A673 (cell line): ENCODE measurements at regions not wholly inside any gene's neighbourhood (a gene's known extent, or its start where the extent isn't known, plus 50 kb on each side); places are given as distances from the start of the nearest gene placed in this dataset.

Experiments
- BruUV-seq: library from RNA; stranded (reverse); fragments of 400-500 nt; replicated peaks from 2 replicates; lab custom pipeline; 2021; lab: Mats Ljungman, UMichigan
- CTCF ChIA-PET: fragments of 300-600 bp; sonication (Branson Sonifier 250); formaldehyde crosslinking; loops from one replicate; lab custom pipeline; 2022; ENCODE audit warnings: antibody characterized with exemption; lab: Charles Lee
- POLR2A ChIA-PET: fragments of 300-600 bp; sonication (Branson Sonifier 250); formaldehyde crosslinking; loops from one replicate; lab custom pipeline; 2022; ENCODE audit warnings: antibody characterized with exemption; ENCODE audit not compliant: low non-redundant PET; lab: Charles Lee
- DNase-seq: peaks from one replicate; pipeline ENCODE4 v3.0.0-alpha.2; 2015; ENCODE audit warnings: low spot score
- H3K27ac ChIP-seq: fragments of 200-600 bp; sonication (generic); 2 replicates; pipeline ENCODE4 v1.5.1; 2016; ENCODE audit warnings: mixed run types, low read depth, mild to moderate bottlenecking, mixed read lengths, antibody characterized with exemption, low read length; ENCODE audit not compliant: poor library complexity, severe bottlenecking
- H3K27me3 ChIP-seq: fragments of 200-600 bp; sonication (generic); replicated peaks from 2 replicates; pipeline ENCODE4 v1.6.1; 2017; ENCODE audit warnings: mixed run types, low read depth, mild to moderate bottlenecking, mixed read lengths, antibody characterized with exemption, low read length; ENCODE audit not compliant: insufficient read depth, poor library complexity
- H3K36me3 ChIP-seq: fragments of 200-600 bp; sonication (generic); 2 replicates; pipeline ENCODE4 v1.6.1; 2016; ENCODE audit warnings: mixed run types, mild to moderate bottlenecking, mixed read lengths, antibody characterized with exemption, low read length; ENCODE audit not compliant: insufficient read depth, poor library complexity, severe bottlenecking
- H3K4me1 ChIP-seq: fragments of 200-600 bp; sonication (generic); 2 replicates; pipeline ENCODE4 v1.6.1; 2017; ENCODE audit warnings: mixed run types, mild to moderate bottlenecking, mixed read lengths, antibody characterized with exemption, low read length; ENCODE audit not compliant: insufficient read depth, poor library complexity, severe bottlenecking
- H3K4me3 ChIP-seq: fragments of 200-600 bp; sonication (generic); 2 replicates; pipeline ENCODE4 v1.5.1; 2016; ENCODE audit warnings: low read depth, mixed run types, mild to moderate bottlenecking, mixed read lengths, low read length; ENCODE audit not compliant: poor library complexity, severe bottlenecking
- H3K9me3 ChIP-seq: fragments of 200-600 bp; sonication (generic); 2 replicates; pipeline ENCODE4 v1.6.1; 2016; ENCODE audit warnings: mixed run types, low read depth, mild to moderate bottlenecking, mixed read lengths, antibody characterized with exemption, low read length; ENCODE audit not compliant: poor library complexity, severe bottlenecking
- CTCF ChIP-seq: fragments of 300-800, 200-600 bp; sonication (generic); conservative IDR thresholded peaks from 2 replicates; pipeline ENCODE4 v1.5.1; 2017; ENCODE audit warnings: low read depth, mild to moderate bottlenecking, antibody characterized with exemption, low read length, moderate library complexity, mixed read lengths
- EZH2 ChIP-seq: fragments of 200-600 bp; sonication (generic); IDR thresholded peaks from 2 replicates; pipeline ENCODE4 v1.6.1; 2017; ENCODE audit warnings: borderline replicate concordance, low read depth, mild to moderate bottlenecking, mixed read lengths, antibody characterized with exemption, low read length; ENCODE audit not compliant: poor library complexity, severe bottlenecking
- intact Hi-C: fragments of 100-400 bp; cut with micrococcal nuclease; formaldehyde crosslinking; loops from one replicate; pipeline ENCODE4 v1.10.0; 2022; ENCODE audit not compliant: unreplicated experiment

GRCh38 chr20:61024390-61024789 lies 227.7 kb upstream of the CDH4 start:
- CTCF ChIA-PET = interaction anchor here (0.6 kb wide), 1 partner anchor 305 kb away, joined by 13 read pairs; no protein-coding TSS in a partner anchor
- intact Hi-C loops = no loop called here

GRCh38 chr20:61025536-61025935 lies 226.5 kb upstream of the CDH4 start:
- H3K4me1 ChIP-seq = no peaks in the 10 kb centered on the region
- POLR2A ChIA-PET = interaction anchor here (0.6 kb wide), 1 partner anchor 11 kb away, joined by 6 read pairs; no protein-coding TSS in a partner anchor
- BruUV-seq = no TSS peak
- no peak for DNase-seq
- H3K9me3 ChIP-seq = no peaks in the 10 kb centered on the region
- intact Hi-C loops = no loop called here
- H3K4me3 ChIP-seq = no peak overlapping the region
- no peak overlapping the region for H3K27ac ChIP-seq
- CTCF ChIA-PET = no interaction called here
- no peaks in the 10 kb centered on the region for H3K36me3 ChIP-seq
- TF ChIP-seq EZH2 = no peak
- H3K27me3 ChIP-seq = peaks cover 11% of the 10 kb centered on the region

More at GRCh38 chr20:61024390-61024789, 227.7 kb upstream of the CDH4 start:
- H3K4me3 ChIP-seq = no peak overlapping the region
- no peaks in the 10 kb centered on the region for H3K9me3 ChIP-seq
- no peaks in the 10 kb centered on the region for H3K4me1 ChIP-seq
- H3K36me3 ChIP-seq = no peaks in the 10 kb centered on the region
- TF ChIP-seq CTCF = no peak
- no peak overlapping the region for H3K27ac ChIP-seq
- POLR2A ChIA-PET = no interaction called here
- DNase-seq = no peak
- no TSS peak for BruUV-seq
- H3K27me3 ChIP-seq = peaks cover 11% of the 10 kb centered on the region

GRCh38 chr20:61026173-61026572 lies 225.9 kb upstream of the CDH4 start:
- no peak for DNase-seq
- Histone ChIP-seq H3K4me3 (no peak overlapping the region), H3K36me3 (no peaks in the 10 kb centered on the region), H3K4me1 (no peaks in the 10 kb centered on the region), H3K9me3 (no peaks in the 10 kb centered on the region), H3K27ac (no peak overlapping the region), H3K27me3 (peaks cover 7% of the 10 kb centered on the region)
- TF ChIP-seq CTCF = no peak
- TF ChIP-seq EZH2 = no peak
- POLR2A ChIA-PET = no interaction called here
- intact Hi-C loops = no loop called here
- BruUV-seq = no TSS peak
- CTCF ChIA-PET = no interaction called here

- CTCF ChIA-PET = no interaction called here
- Histone ChIP-seq H3K27me3 (peaks cover 7% of the 10 kb centered on the region), H3K27ac (no peak overlapping the region), H3K9me3 (no peaks in the 10 kb centered on the region), H3K4me3 (no peak overlapping the region), H3K4me1 (no peaks in the 10 kb centered on the region), H3K36me3 (no peaks in the 10 kb centered on the region)
- no peak for DNase-seq
- POLR2A ChIA-PET = no interaction called here
- no peak for TF ChIP-seq EZH2
- no peak for TF ChIP-seq CTCF
- no TSS peak for BruUV-seq
- intact Hi-C loops = no loop called here
Observed at GRCh38 chr20:61026731-61027130, 225.3 kb upstream of the CDH4 start.
